Kidney (tissue), 13 donors: ENCODE measurements at regions not wholly inside any gene's neighbourhood (a gene's known extent, or its start where the extent isn't known, plus 50 kb on each side); places are given as distances from the start of the nearest gene placed in this dataset.

Source experiments
- DNase-seq, 5 donors: peaks; one replicate each; pipeline ENCODE4 v3.0.0-alpha.2; 2013 to 2020
- FAIRE-seq: peaks from 2 replicates; lab custom pipeline; 2012; peaks lifted over from hg19 to GRCh38; lab: Jason Lieb, UNC
- H3K27ac ChIP-seq, 2 donors: one replicate each; pipeline ENCODE4 v1.7.0; 2013; ENCODE audit warnings: low read depth in 2 of 2, low read length in 2 of 2, inconsistent platforms in 1 of 2
- H3K27me3 ChIP-seq: one replicate; pipeline ENCODE4 v1.7.1; 2013; ENCODE audit warnings: low read length, inconsistent platforms; ENCODE audit not compliant: control insufficient read depth, insufficient read depth
- H3K36me3 ChIP-seq, 3 donors: one replicate each; pipeline versions ENCODE4 v1.7.0 to v1.7.1; 2013; ENCODE audit warnings: low read length in 3 of 3, control low read depth in 1 of 3, inconsistent platforms in 1 of 3; ENCODE audit not compliant: insufficient read depth in 3 of 3, control insufficient read depth in 2 of 3
- H3K4me1 ChIP-seq, 3 donors: one replicate each; pipeline versions ENCODE4 v1.7.0 to v1.7.1; 2013; ENCODE audit warnings: low read length in 3 of 3, inconsistent platforms in 1 of 3, low read depth in 1 of 3; ENCODE audit not compliant: control insufficient read depth in 2 of 3, insufficient read depth in 2 of 3
- H3K4me3 ChIP-seq, 3 donors: one replicate each; pipeline versions ENCODE4 v1.7.0 to v1.8.1; 2013; ENCODE audit warnings: low read length in 3 of 3, control low read depth in 1 of 3, inconsistent platforms in 1 of 3
- H3K9ac ChIP-seq, 3 donors: one replicate each; pipeline versions ENCODE4 v1.7.0 to v1.7.1; 2013; ENCODE audit warnings: low read length in 3 of 3, control low read depth in 1 of 3, inconsistent platforms in 1 of 3
- H3K9me3 ChIP-seq, 3 donors: one replicate each; pipeline versions ENCODE4 v1.7.0 to v1.7.1; 2013; ENCODE audit warnings: low read length in 3 of 3, control low read depth in 1 of 3, inconsistent platforms in 1 of 3; ENCODE audit not compliant: control insufficient read depth in 2 of 3, insufficient read depth in 1 of 3
- CTCF ChIP-seq: IDR thresholded peaks from 3 replicates; pipeline ENCODE4 v1.5.1; 2012; ENCODE audit warnings: mild to moderate bottlenecking, moderate library complexity, borderline replicate concordance; ENCODE audit not compliant: insufficient read depth; ENCODE audit errors: extremely low read depth
- intact Hi-C: fragments of 100-400 bp; cut with DNase I; formaldehyde crosslinking; loops from one replicate; pipeline ENCODE4 v1.11.1; 2022
- donor health status: control.
- donor health status: control.
- donor health status: control.
- donor health status: control.
- donor health status: control.
- donor health status: DM: yes; HTN: yes; CAD: no.
- donor health status: Normal renal cell carcinoma (clear cell type).

GRCh38 chr2:234375176-234375880 lies 121.6 kb downstream of the ARL4C start:
- FAIRE-seq (no peak), DNase-seq (peak in 1 of 5 donors; percentile 22)
- intact Hi-C loops, result no loop called here
- Histone ChIP-seq H3K27me3 (no peaks in the 10 kb centered on the region), H3K4me3 (no peak overlapping the region), H3K9me3 (no peaks in the 10 kb centered on the region), H3K27ac (no peak overlapping the region), H3K9ac (no peak overlapping the region), H3K36me3 (no peaks in the 10 kb centered on the region), H3K4me1 (no peaks in the 10 kb centered on the region)
- no peak for TF ChIP-seq CTCF

- no peaks in the 10 kb centered on the region for H3K4me1 ChIP-seq
- no peaks in the 10 kb centered on the region for H3K9me3 ChIP-seq
- H3K27ac ChIP-seq, result no peak overlapping the region
- TF ChIP-seq CTCF, result no peak
- intact Hi-C loops, result no loop called here
- DNase-seq (peak in 1 of 5 donors; percentile 48), FAIRE-seq (no peak)
- no peak overlapping the region for H3K4me3 ChIP-seq
- no peaks in the 10 kb centered on the region for H3K27me3 ChIP-seq
- H3K9ac ChIP-seq, result no peak overlapping the region
- no peaks in the 10 kb centered on the region for H3K36me3 ChIP-seq
Observed at GRCh38 chr2:234374736-234375135, 122.1 kb downstream of the ARL4C start.

GRCh38 chr2:234374150-234374508 lies 122.8 kb downstream of the ARL4C start:
- intact Hi-C loops, result no loop called here
- no peak for FAIRE-seq

More at GRCh38 chr2:234374150-234374508, 122.8 kb downstream of the ARL4C start:
- H3K9me3 ChIP-seq, result no peaks in the 10 kb centered on the region
- no peak overlapping the region for H3K9ac ChIP-seq
- no peak overlapping the region for H3K4me3 ChIP-seq
- DNase-seq, result no peak
- H3K4me1 ChIP-seq, result no peaks in the 10 kb centered on the region
- TF ChIP-seq CTCF, result no peak
- H3K27me3 ChIP-seq, result no peaks in the 10 kb centered on the region
- no peaks in the 10 kb centered on the region for H3K36me3 ChIP-seq
- H3K27ac ChIP-seq, result no peak overlapping the region
